ENCODE measurements at regions not wholly inside any gene's neighbourhood (a gene's known extent, or its start where the extent isn't known, plus 50 kb on each side); places are given as distances from the start of the nearest gene placed in this dataset.

- TF ChIP-seq EZH2 (IDR thresholded peaks at IDR 0.05; ENCODE audit: low read length): no peak
- TF ChIP-seq CTCF (optimal IDR thresholded peaks at IDR 0.05 in 1 of 3, IDR thresholded peaks at IDR 0.05 in 1 of 3, conservative IDR thresholded peaks at IDR 0.05 in 1 of 3; ENCODE audit: extremely low read depth in 1 of 3, insufficient read depth in 2 of 3, low read length in 3 of 3): no peak
Observed at GRCh38 chr3:40901796-40902195, 297.5 kb upstream of the CTNNB1 start.

Data from keratinocyte (primary cell).